Astrocyte of the cerebellum (primary cell): ENCODE measurements at regions not wholly inside any gene's neighbourhood (a gene's known extent, or its start where the extent isn't known, plus 50 kb on each side); places are given as distances from the start of the nearest gene placed in this dataset.

Source experiments
- DNase-seq: peaks from one replicate; pipeline ENCODE4 v3.0.0-alpha.2; 2011; ENCODE audit warnings: low read depth
- H3K4me3 ChIP-seq: 2 replicates; pipeline ENCODE4 v1.5.1; 2011; ENCODE audit warnings: mild to moderate bottlenecking, low read depth, low read length, moderate library complexity
- in situ Hi-C: cut with HindIII; loops from 2 replicates; pipeline ENCODE4 v1.10.0; 2017; ENCODE audit warnings: low sequenced_read_pairs
- TF ChIP-seq, protein P1 (sequence below): IDR thresholded peaks from 2 replicates; pipeline ENCODE4 v1.5.1; 2012; ENCODE audit warnings: low read length, low read depth, moderate library complexity, mild to moderate bottlenecking; ENCODE audit errors: missing control alignments

DNA sequence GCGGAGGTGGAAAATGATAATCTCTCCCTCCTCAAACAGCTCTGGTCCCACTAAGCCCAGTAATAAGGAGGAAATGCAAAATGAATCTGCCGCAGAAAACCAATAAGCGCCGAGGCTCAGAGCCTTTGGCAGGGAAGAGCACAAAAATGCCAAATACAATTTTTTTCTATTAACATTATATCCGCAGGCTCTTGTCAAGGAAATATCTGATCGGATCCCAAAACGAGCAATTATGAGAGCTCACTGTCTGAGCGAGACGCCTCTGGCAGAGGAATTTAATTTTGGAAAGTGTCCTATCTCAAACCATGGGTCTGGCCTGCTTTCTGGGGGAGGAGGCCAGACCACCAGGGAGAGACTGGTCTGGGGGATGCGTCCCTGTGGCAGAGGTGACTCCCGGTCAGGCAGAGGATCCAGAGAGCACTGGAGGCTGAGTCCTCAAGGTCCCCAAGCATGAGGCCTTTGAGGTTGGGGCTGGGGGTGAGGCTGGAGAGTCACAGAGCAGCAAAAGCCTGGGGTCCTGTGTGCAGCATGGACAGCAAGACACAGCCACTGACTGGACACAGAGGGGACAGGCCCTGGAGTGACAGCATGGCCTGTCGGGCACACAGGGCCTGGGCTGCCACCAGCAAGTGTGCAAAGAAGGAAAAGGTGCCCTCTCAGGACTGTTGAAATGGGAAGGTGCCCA, 342.8 kb upstream of the SFSWAP start:
- H3K4me3 ChIP-seq: no peak overlapping the region
- in situ Hi-C loops: no loop called here
- TF ChIP-seq, protein P1, sequence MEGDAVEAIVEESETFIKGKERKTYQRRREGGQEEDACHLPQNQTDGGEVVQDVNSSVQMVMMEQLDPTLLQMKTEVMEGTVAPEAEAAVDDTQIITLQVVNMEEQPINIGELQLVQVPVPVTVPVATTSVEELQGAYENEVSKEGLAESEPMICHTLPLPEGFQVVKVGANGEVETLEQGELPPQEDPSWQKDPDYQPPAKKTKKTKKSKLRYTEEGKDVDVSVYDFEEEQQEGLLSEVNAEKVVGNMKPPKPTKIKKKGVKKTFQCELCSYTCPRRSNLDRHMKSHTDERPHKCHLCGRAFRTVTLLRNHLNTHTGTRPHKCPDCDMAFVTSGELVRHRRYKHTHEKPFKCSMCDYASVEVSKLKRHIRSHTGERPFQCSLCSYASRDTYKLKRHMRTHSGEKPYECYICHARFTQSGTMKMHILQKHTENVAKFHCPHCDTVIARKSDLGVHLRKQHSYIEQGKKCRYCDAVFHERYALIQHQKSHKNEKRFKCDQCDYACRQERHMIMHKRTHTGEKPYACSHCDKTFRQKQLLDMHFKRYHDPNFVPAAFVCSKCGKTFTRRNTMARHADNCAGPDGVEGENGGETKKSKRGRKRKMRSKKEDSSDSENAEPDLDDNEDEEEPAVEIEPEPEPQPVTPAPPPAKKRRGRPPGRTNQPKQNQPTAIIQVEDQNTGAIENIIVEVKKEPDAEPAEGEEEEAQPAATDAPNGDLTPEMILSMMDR: no peak
- DNase-seq: no peak

DNA sequence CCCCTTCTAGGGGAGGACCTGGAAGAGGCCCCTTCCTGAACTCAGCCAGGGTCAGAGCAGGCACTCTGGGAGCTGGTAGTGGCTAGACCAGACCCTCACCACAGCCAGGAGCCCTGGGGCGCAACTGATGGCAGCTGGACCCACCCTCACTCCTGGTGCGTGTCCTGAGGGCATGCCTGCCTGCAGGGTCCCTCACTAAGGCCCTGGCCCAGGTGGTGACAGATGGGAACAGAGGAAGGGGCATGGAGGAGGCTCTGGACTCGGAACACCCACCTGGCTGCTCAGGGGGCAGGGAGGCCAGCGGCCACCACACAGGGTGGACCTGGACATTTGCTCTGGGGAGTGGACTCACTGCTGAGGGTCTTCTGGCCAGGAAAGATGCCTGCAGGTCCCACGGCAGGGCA, 342.2 kb upstream of the SFSWAP start:
- TF ChIP-seq, protein P1: no peak
- no peak overlapping the region for H3K4me3 ChIP-seq
- DNase-seq: no peak
- in situ Hi-C loops: no loop called here

DNA sequence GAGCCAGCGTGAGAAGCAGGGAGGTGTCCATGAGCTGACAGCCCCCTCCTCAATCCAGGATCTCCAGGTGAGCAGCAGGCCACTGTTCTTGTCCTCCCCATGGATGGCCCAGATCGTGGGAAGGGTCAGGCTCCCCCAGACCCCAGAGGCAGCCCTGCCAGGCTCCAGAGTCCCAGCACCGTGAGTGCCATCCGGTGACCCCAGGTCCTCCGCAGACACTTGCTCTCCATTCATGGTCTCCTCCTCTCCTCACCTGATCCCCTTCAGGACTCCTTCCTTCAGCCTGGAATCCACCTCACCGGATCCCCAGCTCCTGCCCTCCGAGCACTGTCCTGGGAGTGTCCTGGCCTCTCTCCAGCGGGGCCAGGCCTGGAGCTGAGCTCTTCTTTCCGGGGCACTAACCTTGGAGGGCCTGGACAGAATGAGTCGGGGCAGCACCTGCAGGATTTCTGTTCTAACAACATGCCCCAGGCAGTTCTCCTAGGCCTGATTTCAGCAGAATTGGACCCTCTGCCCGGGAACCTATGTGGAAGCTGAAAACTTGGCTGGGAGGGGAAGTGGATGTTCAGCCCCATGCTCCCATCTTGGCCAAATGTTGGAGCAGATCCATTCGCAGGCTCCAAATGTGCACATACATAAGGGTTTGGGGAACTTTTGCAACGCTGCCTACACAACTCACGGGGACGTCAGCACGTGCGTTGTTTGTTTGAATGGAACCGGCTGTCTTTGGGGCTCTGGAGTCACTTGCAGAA, 341.6 kb upstream of the SFSWAP start:
- TF ChIP-seq, protein P1: no peak
- no peak overlapping the region for H3K4me3 ChIP-seq
- in situ Hi-C loops: no loop called here
- DNase-seq: no peak

DNA sequence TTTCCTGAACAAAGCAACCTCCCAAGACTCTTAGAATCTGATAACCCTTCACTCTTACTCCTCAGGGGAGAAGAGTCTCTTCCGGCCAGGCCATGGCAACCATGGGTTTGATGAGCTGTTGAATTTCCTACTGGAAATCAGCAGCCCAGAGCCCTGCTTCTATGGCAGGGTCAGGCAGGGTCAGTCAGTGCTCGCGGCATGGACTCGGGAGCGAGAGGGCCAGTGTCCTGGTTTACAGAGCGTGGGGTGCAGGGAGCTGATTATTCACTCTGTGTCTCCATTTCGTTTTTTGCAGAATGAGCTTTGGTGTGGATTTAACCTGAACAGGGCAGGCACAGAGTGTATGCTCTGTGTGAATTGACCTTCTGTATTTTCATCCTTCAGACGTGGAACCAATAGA, 340.6 kb upstream of the SFSWAP start:
- TF ChIP-seq, protein P1: no peak
- in situ Hi-C loops: no loop called here
- no peak for DNase-seq
- no peak overlapping the region for H3K4me3 ChIP-seq

DNA sequence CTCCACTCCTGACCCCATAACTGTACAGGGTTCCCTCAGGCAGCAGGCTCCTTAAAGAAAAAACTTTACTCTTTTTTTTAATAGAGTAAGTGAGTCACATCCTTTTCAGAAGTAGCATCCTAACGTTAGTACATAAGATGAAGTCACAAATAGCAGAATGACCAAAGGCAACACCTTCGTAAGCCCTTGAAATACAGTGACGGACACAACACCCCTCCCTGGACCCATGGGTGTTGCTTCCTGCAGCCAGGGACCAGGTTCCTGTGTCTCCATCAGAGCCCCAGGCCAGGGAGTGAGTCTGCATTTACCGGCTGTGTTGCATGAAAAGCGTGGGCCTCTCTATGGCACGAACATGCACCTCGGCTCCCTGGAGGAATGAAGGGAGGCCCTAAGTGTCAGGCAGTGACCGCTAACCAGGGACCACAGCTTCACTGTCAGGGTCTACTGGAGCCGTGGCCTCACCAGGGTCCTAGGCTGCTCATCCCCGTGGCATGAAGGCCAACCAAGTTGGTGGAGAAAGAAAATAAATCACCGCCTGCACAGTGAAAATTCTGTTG, 340.0 kb upstream of the SFSWAP start:
- H3K4me3 ChIP-seq: no peak overlapping the region
- TF ChIP-seq, protein P1: no peak
- in situ Hi-C loops: no loop called here
- DNase-seq: no peak

DNA sequence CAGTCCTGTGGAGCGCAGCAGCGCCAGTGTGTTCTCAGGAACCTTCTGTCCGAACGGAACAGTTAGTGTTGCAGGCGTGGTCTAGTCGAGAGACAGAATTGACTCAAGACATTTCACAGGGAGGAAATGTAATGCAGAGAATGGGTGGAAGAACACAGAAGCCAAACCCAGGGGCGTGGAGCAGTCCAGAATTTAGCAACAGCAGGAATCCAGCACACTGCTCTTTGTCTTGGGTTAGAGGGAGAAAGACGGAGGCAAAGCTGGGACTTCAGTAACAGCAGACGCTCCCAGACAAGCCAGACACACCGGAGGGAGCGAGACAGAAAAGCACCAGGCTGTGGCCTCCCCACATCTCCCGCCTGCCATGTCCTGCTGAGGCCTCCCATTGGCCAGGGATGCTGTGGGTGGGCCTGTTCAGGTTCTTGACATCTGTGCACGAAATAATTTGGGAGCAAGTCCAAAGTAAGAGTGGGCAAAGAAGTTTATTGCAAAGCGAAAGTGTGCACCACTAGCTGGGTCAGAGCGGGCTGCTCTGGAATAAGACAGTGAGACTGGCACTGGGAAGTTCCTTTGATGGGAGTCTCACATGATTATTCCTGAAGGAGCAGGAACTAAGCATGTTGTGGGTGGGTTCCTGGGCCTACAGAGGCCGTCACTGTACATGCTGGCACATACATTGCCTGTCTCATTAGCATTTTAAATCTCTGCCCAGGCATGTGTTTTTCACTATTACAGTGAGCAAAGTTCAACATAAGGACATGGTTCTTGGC, 339.3 kb upstream of the SFSWAP start:
- H3K4me3 ChIP-seq: no peak overlapping the region
- DNase-seq: no peak
- in situ Hi-C loops: no loop called here
- TF ChIP-seq, protein P1: no peak
